GM12892 (cell line): ENCODE measurements at regions not wholly inside any gene's neighbourhood (a gene's known extent, or its start where the extent isn't known, plus 50 kb on each side); places are given as distances from the start of the nearest gene placed in this dataset.

ENCODE experiments used
- POLR2AphosphoS5 ChIP-seq: IDR thresholded peaks from 2 replicates; pipeline ENCODE4 v1.6.1; 2011; ENCODE audit warnings: low read depth, low read length, control low read depth
- TAF1 ChIP-seq: IDR thresholded peaks from 2 replicates; pipeline ENCODE4 v1.6.1; 2011; ENCODE audit warnings: low read depth, mild to moderate bottlenecking, control low read depth, low read length, borderline replicate concordance

DNA sequence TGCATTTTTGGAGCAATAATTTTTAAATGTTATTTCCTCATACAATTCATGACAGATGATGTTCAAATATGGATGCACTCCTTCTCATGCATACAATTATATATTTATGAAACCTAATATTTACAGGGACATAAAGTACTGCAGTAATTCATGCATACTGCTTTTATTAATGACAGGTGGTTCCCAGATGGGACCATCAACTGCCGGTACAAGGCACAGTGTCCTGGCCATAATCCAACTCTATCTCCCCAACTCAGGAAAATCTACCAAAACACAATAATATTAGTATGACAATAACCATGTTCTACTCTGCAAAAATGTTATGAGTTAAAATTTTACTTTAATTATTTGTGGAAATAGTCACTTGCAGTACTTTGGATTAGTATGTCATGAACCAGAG lies 77.8 kb downstream of the VIP start:
- no peak for TF ChIP-seq TAF1
- no peak for TF ChIP-seq POLR2AphosphoS5
